ENCODE measurements at regions not wholly inside any gene's neighbourhood (a gene's known extent, or its start where the extent isn't known, plus 50 kb on each side); places are given as distances from the start of the nearest gene placed in this dataset.
A peak's percentile ranks its signal among the peaks of the same experiment; 100 is the strongest.
"Not testable (repeated sequence)": the region's sequence is repeated elsewhere in the genome, so short reads cannot be mapped to it uniquely, and the experiment has no call there.

DNA sequence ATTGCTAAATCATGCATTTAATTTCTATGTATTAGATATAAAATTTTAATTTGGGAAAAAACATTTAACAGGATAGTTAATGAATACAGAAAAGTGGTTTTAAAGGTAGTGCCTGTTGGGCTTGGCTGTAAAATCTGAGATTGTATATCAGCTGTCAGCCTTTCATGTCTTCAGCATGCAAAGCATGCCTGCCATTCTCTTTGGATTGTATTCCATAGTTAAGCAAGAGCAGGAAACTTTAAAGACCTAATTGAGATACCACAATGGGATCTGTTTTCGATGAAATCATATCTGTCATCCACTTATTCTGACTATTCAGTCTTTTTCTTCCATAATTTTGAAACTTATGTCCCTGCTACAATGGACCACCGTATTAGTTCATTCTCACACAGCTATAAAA lies 451.0 kb upstream of the DDI1 start:
- no peak for DNase-seq (ENCODE audit: low spot score)

DNA sequence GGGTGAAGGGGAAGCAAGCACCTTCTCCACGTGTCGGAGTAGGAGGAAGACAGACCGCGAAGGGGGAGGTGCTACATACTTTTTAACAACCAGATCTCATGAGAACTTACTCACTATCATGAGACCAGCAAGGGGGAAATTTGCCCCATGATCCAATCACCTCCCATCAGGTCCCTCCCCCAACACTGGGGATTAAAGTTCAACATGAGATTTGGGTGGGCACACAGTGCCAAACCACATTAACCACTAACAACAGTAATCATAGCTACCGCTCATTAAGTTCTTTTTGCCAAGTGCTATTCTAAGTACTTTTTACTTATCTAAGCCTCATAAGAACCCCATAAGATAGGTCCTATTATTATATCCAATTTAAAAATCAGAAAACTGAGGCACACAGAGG lies 450.5 kb upstream of the DDI1 start:
- no peak for DNase-seq (ENCODE audit: low spot score)

DNA sequence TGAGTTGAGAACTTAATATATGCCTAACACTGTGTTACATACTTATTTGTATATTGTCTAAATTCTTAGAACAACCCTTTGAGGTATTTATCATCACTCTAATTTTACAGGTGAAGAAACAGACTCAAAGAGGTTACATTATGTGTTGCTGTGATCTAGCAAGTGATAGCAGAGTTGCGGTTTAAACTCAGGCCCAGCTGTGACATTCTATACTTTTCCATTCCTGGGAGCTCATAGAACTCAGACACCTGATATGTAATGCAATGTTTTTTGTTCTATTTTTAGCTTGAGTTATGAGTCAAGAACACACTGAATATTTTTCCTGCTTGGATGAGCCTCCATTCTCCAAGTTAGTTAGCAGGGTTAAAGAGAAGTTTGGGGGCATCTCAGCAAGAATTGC lies 449.7 kb upstream of the DDI1 start:
- no peak for DNase-seq (ENCODE audit: low spot score)

DNA sequence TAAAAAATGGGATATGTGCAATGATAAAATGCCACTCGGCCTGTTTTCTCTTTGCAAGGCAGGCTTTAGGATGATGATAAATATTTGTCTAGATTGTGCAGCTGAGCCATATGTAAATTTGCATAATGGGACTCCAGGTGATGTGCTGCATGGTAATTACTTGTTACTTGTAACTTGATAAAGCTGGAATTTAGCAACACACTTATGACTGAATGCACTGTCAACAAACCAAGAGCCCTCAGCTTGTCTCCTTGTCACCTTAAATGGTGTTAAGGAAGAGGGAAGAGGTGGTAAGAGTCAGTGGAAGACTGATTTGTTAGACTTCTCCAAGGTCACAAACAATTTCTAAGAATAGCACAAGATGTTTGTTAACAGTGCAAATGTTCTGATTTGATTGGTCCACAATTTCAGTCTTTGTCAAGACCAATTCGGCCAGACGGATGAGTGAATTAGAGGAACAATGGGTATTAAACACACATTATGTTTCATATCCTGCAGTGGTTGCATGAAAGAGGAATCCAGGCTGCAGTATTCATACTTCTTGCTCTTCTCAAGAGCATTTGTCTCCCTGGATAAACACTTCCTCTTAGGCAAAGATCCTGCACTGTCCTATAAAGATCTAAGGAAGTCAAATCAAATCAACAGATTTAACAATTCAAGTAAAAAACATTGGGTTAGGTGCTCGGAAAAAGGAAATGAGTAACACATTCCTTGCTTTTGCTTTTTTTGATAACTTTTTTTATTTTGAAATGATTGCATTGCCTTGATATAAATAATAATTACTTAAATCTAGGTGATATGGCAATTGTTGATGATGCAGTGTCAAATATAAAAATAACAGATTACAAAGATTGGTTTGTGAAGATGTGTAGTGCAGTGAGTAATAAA lies 448.3 kb upstream of the DDI1 start:
- DNase-seq (ENCODE audit: low spot score): no peak

DNA sequence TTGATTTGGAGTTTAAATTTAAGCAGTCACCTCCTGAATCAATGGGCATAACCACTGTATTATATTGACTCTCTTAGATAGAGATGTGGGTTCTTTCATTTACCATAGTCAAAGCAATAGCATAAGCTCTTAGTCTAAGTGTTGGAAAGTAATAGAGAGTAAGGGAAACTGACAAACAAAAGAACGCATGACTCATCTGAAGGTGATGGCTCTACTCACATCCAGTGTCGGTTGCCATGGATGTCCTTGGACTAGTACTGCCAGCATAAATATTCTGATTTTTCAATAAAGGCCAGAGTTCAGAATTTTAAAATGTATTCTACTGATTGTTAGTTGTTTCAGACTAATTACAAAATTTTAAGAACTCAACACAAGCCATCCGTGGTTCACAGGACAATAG lies 444.9 kb upstream of the DDI1 start:
- DNase-seq (ENCODE audit: low spot score): no peak

DNA sequence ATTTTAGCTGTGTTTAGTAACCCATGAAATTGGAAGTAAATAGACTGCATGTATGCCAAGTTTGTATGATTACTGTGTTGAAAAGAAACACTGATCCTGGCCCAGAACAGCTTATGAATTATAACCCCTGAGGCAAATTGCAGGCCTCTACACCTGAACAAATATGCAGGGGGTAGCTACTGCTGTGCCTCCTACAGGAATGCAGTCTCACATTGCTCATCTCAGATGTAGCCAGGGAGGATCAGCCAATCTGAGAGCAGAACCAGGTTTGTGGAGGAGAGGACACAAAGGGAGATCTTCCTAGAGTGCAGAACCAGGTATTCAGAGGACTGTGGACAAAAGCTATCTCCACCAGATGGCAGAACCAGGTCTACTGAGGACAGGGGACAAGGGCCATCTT lies 442.2 kb upstream of the DDI1 start:
- DNase-seq (ENCODE audit: low spot score): no peak

DNA sequence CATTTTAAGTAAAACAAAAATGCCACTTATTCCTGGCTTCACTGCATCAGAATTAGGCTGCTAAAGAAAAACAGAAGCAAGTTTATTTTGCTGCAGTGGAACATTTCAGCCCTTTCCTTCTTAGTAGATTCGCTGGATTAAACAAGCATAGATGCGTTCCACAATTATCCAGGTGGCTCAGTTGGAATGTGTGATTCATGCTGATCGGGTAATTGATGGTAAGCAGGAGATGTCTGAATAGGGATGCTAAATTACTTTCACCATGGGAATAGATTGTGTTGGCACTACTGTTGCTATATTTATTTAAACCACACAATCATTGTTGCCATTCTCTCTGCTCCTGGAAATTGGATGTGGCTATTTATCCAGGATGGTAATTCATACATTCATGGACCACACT lies 440.1 kb upstream of the DDI1 start:
- DNase-seq (ENCODE audit: low spot score): no peak

DNA sequence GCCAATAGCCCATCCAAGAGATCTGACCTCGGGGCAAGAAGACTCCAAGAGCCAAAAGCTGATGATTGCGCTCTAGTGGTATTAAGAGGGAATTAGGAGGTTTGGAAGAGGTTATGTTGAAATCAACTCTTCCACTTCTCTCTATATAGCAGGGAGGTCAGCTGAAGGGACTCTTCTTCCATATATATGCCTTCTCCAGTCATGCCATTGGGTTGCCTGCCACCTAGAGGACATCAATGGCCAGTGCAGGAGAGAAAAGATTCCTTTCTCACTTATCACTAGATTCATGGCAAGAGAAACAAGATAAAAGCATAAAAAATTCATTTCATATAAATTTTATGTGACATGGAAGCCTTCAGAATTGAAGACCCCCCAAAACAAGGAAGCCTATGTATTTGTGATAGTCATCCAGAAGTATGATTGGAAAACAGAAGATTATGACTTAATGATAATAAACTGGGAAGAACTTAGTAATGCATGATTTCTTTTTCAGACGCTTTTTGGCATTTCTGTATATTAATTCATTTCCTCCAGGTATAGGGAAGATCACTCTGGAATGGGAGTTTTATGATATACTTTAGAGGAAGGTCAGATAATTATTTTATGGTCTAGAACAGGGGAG lies 435.1 kb upstream of the DDI1 start:
- DNase-seq (ENCODE audit: low spot score): peak; percentile 50

DNA sequence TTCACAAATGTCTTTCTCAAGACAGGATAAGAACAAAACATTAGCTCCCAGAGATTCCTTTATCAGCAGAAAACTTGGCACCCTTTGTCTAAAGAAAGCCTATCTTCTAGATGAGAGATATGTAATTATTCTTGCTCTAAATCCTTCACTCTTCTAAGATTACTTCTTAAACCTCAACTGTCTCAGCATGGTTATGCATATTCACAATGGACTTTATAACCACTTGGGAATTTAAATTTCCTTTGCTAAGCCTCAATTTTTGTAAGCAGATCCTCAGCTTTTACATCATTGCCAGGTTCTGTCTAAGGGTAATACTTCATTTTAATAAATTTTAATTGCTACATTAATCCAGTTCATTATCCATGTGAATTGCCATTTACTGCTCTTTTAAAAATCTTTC lies 433.6 kb upstream of the DDI1 start:
- no peak for DNase-seq (ENCODE audit: low spot score)

DNA sequence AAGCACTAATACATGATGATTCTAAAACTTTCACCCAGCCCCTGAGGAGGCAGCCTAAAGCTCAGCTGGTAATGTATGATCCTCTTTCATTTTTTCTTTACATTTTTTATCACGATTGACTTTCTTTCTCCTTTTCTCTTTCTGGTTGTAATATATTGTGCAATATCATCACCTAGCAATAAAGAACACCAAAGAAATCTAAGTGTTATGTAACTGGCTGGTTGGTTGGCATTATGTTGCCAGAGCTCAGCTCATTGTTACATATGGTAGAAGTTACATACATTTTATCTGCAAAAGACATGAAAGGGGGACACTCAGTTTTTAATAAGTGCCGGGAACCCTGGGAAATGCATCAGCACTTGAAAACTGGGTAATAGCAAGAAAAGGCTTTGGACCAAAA lies 432.1 kb upstream of the DDI1 start:
- DNase-seq (ENCODE audit: low spot score): no peak

DNA sequence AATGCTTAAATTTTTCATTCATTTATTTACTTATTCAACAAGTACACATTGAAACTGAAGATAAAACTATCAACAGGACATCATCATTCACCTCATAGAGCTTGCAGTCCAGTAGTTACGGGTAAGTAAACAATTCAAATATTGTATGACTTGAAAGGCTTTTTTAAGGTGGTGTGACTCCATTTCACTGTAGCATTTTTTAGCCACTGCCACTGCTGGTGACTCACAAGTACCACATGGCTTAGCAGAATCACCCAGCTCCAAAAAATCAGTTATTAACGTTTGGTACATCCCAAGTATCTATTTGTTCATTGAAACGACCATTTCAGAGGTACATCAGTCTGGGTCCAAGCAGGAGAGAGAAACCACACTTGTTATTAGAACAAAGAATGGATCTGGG lies 427.9 kb upstream of the DDI1 start:
- DNase-seq (ENCODE audit: low spot score): no peak

DNA sequence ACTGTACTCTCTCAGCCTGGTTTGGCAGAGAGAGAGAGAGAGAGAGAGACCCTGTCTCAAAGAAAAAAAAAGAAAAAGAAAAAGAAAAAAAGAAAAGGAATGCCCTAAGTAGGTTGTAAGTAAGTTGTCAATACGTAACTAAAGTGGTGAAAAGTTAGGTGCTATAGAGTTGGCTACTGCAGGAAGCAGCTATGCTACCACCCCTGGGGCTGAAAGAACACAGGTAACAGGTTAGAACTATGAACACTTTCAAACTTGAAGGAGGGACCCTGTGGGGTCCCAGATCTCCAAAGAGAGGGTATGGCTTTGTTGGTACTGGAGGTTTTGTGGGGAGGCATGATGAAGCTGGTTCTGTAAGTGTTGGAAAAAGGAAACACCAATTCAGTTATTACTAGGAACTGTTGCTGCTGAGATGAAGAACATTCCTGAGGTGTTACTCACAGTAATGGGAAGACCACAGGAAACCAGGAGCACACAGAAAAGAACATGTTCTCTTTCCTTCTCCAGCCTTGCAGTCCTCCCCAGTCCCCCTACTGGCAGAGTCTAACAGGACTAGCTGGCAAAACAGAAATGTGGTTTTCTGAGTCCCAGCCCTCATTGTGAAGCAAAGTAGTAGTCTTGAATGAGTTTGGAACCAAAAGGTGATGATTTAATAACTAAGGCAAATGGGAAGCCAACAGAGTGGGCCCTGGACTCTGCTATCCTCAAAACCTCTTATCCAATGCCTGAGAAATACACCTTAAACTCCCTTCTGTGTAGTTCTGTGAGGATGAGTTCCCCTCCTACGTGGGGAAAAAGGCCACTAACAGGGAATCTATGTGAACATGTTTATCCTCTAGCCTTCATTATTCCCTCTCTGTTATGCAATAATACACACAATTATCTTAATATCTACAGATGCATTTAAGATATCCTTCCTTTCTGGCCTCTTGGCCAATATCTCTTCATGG lies 427.0 kb upstream of the DDI1 start:
- DNase-seq (ENCODE audit: low spot score): no peak

DNA sequence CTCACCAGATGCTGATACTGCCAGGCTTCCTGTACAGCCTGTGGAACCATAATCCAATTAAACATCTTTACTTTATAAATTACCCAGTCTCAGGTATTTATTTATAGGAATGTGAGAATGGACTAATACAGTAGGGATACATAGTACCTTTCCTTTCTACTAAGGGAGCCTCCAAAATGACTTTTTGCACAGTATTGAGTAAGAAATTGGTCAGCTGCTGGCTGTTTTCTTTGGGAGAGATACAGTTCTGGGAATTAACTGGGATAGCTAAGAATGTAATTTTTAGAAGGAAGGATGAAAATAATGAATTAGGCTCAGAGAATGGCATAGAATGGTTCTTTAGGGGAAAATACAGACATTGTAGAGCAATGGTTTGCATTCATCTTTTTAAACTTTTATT lies 426.0 kb upstream of the DDI1 start:
- no peak for DNase-seq (ENCODE audit: low spot score)

DNA sequence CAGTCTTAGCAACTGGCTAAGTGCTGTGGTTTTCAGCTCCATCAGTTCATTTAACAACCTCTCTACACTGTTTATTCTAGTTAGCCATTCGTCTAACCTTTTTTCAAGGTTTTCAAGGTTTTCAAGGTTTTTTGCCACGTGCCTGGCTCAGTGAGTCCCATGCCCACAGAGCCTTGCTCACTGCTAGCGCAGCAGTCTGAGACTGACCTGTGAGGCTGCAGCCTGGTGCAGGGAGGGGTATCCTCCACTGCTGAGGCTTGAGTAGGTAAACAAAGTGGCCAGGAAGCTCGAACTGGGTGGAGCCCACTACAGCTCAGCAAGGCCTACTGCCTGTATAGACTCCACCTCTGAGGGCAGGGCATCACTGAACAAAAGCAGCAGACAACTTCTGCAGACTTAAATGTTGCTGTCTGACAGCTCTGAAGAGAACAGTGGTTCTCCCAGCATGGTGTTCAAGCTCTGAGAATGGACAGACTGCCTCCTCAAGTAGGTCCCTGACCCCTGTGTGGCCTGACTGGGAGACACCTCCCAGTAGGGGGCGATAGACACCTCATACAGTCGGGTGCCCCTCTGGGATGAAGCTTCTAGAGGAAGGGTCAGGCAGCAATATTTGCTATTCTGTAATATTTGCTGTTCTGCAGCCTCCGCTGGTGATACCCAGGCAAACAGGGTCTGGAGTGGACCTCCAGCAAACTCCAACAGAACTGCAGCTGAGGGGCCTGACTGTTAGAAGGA lies 424.7 kb upstream of the DDI1 start:
- not testable (repeated sequence) for DNase-seq (ENCODE audit: low spot score)

DNA sequence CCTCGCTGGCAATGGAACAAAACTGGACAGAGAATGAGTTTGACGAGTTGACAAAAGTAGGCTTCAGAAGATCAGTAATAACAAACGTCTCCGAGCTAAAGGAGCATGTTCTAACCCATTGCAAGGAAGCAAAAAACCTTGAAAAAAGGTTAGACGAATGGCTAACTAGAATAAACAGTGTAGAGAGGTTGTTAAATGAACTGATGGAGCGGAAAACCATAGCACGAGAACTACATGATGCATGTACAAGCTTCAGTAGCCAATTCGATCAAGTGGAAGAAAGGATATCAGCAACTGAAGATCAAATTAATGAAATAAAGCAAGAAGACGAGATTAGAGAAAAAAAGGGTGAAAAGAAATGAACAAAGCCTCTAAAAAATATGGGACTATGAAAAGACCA lies 424.0 kb upstream of the DDI1 start:
- not testable (repeated sequence) for DNase-seq (ENCODE audit: low spot score)

DNA sequence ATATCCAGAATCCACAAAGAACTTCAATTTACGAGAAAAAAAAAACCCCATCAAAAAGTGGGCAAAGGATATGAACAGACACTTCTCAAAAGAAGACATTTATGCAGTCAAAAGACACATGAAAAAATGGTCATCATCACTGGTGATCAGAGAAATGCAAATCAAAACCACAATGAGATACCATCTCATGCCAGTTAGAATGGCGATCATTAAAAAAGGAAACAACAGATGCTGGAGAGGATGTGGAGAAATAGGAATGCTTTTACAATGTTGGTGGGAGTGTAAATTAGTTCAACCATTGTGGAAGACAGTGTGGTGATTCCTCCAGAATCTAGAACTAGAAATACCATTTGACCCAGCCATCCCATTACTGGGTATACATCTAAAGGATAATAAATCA lies 419.9 kb upstream of the DDI1 start:
- DNase-seq (ENCODE audit: low spot score): not testable (repeated sequence)

DNA sequence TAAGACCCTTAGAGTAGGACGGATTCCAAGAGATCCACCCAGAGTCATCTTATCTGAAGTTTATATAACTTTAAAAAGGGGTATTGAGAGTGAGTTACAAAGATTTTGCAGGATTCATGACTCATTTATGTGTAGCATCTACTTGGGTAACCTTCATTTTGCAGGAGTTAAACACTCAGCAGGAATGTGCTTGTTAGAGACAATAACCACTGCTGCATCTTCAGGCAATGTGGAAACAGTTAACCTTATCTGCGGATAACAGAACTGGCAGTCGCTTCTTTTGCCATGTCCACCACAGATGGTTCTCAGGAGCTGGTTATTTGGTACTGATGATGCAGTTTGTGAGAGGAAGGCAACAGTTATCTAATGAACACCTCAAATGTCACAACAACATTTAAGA lies 417.9 kb upstream of the DDI1 start:
- DNase-seq (ENCODE audit: low spot score): no peak

DNA sequence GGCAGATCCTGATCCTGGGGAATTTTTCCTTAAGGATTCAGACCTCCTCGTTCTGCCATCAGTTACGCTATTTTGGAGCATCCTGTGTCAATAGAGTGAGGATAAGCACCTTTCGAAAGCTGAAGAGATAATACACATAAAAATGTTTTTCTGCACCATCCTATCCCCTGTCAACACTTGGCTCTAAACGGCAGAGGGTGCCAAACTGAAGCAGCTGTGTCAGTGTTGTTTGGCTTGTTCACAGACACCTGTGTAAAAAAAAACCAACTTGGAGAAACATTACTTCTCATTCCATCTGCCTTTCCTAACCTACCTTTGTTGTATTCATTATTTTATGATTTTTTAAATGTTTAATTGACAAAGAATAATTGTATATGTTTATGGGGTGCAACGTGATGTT lies 417.0 kb upstream of the DDI1 start:
- DNase-seq (ENCODE audit: low spot score): peak; percentile 34

DNA sequence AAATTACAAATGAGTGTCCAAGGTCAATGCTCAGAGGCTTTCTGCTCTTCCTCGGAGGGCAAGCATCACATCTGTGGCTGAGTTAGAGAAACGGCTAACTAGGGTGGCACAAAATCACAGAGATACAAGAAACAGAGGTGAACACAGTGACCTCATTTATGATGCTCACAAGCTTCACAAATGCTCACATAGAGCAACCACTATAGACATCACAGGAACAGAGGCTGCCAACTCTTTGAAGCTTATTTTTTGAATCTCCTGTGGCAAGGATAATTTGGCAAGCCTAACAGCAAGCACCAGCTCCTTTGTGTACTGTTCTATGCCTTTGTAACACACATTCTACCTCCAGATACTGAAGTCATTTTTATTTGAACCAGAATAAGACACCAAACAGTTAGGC lies 416.5 kb upstream of the DDI1 start:
- no peak for DNase-seq (ENCODE audit: low spot score)

DNA sequence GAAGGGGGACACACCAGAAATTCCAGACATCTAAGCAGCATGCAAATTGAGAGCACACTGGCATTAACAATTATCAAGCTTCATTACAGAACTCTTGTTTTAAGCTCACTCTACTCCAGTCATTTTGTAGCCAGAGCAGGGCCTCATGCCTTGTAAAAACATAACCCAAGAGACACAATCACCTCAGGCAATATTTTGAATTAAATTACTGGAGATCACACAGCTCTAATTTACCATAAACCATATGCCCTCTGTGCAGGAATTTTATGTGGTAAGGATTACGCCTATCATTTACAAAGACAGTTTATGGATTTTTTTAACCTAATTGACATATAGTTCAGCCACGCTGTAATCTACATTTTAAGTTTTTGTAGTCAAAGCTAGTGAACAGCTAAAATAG lies 414.1 kb upstream of the DDI1 start:
- no peak for DNase-seq (ENCODE audit: low spot score)

DNA sequence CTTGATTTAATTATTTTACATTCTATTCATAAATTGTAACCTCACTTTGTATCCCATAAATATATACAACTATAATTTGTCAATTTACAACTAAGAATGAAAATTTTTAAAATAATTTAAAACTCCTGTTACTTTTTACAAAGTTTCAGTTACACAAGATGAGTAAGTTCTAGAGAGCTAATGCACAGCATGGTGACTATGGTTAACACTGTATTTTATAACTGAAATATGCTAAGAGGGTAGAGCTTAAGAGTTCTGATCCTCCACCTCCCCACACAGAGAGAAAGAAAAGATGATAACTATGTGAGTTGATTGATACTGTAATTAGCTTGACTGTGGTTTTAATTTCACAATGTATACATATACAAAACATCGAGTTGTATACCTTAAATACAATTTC lies 412.5 kb upstream of the DDI1 start:
- no peak for DNase-seq (ENCODE audit: low spot score)

Measured in germinal center (tissue), 1 donor.